ENCODE measurements at regions not wholly inside any gene's neighbourhood (a gene's known extent, or its start where the extent isn't known, plus 50 kb on each side); places are given as distances from the start of the nearest gene placed in this dataset.

- no peak for DNase-seq
These were observed 118.0 kb upstream of the IPO9 start for GRCh38 chr1:201710632-201711597.

DNA sequence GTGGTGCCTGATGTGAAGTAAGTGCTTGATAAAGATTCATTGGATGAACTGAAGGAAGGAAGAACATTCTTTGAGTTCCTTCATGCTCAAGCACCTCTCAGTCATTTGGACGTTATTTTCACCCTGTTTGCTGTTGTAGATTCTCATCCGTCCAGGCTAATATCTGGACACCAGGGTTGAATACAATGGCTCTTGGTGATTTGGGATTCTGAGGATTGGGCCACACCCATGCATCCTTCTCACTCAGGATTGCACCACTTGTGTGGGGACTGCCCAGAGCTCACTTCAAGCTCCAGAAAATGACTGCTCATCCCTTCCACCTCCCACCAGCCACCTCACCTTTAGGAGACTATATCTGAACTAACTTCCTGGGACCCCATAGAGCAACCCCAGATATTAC lies 117.1 kb upstream of the IPO9 start:
- no peak for DNase-seq

DNA sequence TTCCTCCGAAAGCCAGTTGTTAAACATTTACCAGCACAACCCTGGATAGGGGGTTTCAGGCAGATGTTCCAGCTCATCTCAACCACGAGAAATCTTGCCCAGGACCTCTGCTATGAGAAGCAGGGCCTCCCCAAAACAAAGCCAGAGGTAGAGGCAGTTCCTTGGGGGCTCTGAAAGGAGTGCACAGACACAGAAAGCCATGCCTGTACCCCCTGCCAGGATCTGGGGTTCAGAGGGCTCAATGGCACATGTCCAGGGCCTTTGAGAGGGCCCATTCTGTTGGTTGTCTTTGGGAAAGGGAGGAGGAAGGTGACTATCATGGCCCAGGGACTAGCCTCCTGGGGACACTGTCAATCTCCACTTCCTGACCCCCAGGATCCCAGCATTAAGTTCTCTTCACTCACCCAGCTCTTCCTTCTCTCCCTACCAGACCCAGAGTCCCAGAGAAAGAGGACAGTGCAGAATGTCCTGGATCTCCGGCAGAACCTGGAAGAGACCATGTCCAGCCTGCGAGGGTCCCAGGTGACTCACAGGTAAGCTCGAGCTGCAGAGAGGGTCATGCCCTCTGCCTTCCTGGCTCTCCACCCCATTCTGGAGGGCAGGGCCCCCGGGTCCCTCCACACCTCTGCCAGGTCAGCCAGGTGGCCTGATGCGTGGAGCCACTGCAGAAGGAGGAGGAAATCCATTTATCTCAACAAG lies 116.4 kb upstream of the IPO9 start:
- DNase-seq, result no peak

DNA sequence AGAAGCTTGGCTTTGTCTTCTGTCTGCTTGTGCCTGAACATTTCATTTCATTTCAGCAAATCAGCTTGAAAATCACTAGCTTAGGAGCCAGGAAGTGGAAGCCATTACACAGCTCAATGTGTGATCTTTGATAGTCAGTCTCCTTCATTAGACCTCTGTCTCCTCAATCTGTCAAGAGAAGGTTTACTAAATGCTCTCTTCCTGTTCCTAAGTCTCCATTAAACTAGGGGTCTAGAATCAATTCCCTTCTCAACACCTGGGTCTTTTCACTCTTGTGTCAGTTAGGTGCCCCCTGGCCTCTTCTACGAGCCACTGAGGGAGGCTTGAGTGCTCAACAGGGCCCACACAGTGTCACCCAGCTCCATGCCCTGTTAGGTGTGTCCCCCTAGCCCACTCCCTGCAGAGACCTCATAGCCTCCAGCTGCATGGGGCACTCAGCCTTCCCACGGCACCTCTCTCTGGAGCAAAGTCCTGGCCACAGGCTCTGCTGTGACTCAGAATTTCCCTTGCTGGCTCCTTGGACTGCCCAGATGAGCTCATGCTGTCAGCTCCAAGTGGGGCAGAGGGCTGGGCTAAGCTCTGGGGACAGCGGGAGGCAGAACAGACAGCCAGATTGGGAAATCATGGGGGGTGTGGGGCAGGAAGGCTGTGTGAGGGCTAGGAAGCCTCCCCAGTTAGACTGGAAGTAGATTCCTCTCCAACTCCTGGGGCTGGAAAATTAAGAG lies 115.7 kb upstream of the IPO9 start:
- DNase-seq, result peak; percentile 43

DNA sequence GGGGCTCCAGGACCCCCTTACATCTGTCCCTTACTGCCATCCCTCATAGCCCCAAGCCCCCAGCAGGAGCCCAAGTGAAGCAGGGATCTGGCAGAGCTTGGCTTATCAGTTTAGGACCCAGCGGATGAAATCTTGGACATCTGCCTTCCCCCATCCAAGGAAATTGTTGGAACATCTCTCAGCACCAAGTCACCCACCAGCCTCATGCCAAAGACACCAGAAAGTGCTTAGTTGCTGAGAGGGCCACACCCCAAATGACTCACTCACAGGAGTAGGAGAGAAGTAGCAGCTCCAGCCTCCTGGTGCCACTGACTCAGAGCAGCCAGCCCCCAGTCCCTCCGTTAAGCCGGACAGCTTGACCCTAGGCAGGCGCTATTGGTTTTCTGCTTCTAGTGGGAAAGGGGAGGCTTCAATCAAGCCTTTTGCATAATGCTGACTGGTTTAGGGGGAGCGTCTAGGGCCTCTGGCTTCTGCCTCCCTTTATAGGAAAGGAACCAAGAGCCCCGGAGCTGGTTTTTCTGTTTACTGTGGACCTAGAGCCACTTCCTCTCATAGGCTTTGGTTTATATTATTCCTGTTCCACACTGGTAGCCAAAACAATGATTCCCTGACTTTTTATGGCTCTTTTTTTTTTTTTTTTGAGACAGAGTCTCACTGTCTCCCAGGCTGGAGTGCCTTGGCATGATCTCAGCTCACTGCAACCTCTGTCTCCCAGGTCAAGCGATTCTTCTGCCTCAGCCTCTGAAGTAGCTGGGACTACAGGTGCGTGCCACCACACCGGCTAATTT lies 114.2 kb upstream of the IPO9 start:
- no peak for DNase-seq

- no peak for DNase-seq
These were observed 113.6 kb upstream of the IPO9 start for GRCh38 chr1:201715351-201715750.

- DNase-seq, result no peak
These were observed 112.9 kb upstream of the IPO9 start for GRCh38 chr1:201715801-201716741.

DNA sequence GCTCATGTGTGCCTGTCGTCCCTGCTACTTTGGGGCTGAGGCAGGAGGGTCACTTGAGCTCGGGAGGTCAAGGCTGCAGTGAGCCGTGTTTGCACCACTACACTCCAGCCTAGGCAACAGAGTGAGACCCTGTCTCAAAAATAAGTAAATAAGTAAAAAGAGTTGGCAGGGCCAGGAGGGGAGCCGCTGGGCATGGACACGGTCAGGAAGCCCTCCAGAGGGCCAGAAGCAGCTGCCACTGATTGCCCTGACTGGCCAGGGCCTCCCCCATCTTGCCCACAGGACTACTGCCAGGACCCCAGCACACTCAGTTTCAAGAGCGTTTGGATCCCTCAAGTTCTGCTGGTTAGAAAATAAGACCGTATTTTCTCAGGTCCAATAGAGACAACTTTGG lies 112.2 kb upstream of the IPO9 start:
- no peak for DNase-seq

DNA sequence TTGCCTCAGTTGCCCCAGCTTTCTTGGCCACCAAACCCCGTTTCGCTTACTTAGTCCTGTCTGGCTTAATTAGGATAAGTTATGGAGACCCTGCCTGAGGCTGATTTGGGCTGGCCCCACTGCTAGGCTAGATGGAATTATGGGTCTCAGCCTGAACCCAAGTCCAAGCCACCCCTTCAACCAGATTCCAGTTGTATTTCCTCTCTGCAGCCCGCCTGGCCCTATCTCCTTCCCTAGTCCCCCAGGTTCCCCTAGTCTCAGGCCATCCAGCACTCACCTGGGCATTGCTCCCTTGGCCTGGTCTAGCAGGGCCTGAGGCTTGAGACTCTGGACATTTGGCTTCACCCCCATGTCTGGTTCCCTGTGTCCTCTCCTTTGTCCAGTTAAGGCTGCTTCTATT lies 111.7 kb upstream of the IPO9 start:
- no peak for DNase-seq

DNA sequence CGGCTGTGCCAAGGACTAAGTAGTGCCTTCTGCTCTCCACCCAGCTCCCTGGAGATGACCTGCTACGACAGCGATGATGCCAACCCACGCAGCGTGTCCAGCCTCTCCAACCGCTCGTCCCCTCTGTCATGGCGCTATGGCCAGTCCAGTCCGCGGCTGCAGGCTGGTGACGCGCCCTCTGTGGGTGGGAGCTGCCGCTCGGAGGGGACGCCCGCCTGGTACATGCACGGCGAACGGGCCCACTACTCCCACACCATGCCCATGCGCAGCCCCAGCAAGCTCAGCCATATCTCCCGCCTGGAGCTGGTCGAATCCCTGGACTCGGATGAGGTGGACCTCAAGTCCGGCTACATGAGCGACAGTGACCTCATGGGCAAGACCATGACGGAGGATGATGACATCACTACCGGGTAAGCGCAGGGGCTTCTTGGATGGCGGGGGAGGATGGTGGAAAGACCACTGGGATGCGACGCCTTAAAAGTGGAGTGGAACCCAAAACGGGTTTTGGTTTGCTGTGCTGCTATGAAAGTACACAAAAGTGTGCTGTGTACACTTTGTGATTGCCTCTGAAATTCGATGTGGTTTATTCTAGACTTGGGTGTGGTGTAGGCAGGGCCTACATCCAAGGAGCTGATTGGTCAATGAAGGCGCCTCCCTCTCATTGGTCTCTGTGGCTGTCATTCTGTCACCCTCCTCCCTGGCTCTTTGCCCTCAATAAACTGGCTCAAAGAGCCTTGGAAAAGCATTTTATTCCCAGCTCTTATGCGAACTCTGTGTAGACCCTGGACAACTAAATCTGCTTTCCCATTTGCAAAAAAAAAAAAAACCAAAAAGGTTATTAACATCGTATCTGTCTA lies 110.4 kb upstream of the IPO9 start:
- DNase-seq, result no peak

DNA sequence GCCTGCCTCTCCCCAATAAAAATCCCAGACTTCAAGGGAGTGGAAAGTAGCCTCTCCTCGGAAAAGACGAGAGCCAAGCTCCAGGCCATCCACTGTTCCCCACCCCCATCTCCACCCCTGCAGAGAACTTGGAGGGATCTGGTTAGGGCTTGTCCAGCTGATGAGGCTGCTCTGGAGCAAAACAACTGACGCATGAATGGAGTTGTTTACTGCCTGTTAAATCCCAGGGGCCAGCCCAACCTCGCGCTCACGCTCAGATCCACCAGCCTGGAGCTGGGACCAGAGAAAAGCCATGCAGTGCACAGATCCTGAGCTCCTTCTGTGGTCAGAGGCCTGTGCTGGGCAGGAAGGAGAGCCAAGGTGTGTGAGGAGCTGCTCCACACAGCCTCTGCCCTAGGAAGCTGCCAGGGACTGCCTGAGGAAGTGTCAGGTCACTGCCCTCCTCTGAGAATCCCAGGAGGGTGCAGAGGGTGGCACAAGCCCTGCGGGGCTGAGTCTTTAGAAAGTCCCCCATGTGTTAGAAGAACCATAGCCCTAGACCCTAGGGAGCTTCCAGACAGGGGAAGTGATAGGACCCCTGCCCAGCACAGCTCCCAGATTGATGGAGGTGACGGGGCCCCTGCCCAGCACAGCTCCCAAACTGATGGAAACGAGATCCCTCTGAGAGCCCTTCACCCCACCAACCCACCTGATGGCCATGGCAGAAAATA lies 109.0 kb upstream of the IPO9 start:
- DNase-seq, result peak; percentile 86

DNA sequence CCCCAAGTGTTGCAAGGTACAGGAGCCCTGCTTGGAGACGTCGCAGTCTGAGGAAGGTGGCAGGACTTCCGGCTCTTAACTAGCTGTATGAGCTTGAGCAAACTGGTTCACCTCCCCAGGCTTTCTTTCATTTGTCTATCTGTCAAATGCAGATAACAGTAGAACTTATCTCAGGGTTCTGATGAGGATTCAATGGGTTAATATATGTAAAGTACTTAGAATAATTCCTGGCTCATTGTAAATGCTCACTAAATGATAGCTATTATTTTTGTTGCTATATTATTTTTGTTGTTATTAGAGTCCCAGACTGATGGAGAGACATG lies 108.5 kb upstream of the IPO9 start:
- no peak for DNase-seq

- peak; percentile 50 for DNase-seq
These were observed 107.6 kb upstream of the IPO9 start for GRCh38 chr1:201721082-201722049.

- no peak for DNase-seq
These were observed 104.8 kb upstream of the IPO9 start for GRCh38 chr1:201724039-201724765.

- peak; percentile 76 for DNase-seq
These were observed 104.2 kb upstream of the IPO9 start for GRCh38 chr1:201724766-201725118.

DNA sequence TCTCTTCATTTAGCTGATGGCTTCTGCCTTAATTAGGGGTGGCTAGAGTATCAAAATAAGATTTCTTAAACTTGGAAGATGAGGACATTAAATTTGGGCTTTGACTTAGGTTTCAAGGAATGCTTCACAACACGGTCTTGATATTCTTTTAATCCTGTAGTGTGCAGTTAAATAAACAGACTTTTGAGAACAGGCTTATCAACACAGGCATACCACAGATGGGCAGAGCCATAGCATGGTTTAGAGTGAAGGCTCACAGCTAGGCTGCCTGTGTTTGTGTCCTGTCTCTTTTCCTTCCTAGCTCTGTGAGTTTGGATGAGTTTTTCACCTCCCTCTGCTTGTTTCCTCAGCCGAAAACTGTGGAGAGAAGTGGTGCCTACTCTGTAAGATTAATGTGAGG lies 102.3 kb upstream of the IPO9 start:
- no peak for DNase-seq

- no peak for DNase-seq
These were observed 100.2 kb upstream of the IPO9 start for GRCh38 chr1:201728731-201729130.

- no peak for DNase-seq
These were observed 98.9 kb upstream of the IPO9 start for GRCh38 chr1:201729973-201730608.

Measured in eye (tissue), 1 donor.